IPS-NIHi7 (cell line): ENCODE measurements at regions not wholly inside any gene's neighbourhood (a gene's known extent, or its start where the extent isn't known, plus 50 kb on each side); places are given as distances from the start of the nearest gene placed in this dataset.
"Not testable (repeated sequence)": the region's sequence is repeated elsewhere in the genome, so short reads cannot be mapped to it uniquely, and the experiment has no call there.

Source experiments
- DNase-seq: peaks from one replicate; pipeline ENCODE4 v3.0.0; 2012; ENCODE audit warnings: mixed read lengths; ENCODE audit errors: extremely low spot score

DNA sequence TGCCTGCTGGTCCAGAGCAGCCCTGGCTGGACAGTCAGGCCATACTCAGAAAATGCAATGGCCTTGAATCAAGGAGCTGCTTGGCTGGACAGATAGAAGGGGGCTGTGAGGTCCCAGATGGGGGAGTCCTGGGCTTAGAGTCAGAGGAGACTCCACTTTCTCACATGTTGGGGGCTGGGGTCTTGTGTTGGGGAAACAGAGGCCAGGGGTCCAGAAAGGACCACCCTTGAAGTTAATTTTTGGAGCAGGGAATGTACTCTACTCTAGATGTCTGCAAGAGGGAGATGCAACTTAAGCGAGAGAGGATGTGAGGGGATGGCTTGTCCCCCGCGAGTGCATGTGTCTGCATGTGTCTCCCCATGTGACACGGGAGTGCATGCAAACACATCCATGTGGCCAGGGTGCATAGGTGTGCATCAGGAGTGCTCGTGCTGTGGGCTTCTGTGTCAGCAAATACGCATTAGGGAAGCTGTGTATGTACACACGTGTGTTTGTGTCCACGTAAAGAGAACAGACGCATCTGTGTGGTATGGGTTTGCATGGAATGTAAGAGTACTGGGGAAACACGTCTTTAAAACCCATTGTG lies 303.2 kb downstream of the MYCN start:
- DNase-seq, result no peak

- DNase-seq, result no peak
These were observed 302.6 kb downstream of the MYCN start for GRCh38 chr2:16242906-16243305.

DNA sequence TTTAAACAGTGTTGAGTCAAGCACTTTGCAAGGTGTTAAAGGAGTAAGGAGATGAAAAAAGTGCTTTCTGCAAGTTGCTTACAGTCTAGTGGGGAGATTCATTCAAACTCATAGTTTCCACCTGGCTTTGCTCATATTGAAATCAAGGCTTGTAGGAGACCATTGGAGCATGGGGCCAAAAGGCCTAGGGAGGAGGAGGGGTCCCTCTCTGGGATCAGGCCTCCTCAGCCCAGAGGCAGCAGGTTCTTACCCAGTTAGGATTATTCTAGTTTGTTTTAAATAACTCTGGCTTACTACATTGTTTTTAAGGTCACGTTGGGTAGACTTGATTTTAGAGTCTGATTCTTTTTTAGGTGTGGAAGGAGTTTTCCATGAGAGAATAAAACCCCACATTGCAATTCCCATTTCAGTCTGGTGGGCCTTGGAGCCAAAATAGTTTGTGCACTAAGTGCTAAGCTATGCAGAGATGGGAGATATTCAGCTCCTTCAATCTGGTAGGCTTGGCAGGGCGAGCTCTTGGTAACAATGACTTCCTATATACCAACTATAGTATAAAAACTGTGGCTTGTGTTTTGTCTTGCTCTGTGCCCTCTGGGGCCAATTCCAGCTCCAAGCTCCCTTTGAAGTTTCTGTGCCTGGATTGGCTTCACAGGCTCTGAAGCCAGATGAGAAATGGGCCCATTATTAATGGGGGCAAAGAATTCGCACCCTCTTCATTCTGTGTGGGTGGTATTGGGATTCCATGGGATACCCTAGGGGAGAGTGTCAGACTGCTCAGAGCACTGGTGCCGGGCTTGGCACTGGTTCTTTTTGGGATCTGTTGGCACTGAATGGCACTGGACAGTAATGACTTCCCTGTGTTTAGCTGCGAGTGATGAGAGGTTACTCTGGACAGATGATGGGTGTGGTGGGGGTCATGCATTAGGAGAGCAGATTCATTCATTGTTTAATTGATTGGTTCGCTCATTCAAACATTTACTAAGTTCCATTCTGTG lies 301.1 kb downstream of the MYCN start:
- DNase-seq, result no peak

DNA sequence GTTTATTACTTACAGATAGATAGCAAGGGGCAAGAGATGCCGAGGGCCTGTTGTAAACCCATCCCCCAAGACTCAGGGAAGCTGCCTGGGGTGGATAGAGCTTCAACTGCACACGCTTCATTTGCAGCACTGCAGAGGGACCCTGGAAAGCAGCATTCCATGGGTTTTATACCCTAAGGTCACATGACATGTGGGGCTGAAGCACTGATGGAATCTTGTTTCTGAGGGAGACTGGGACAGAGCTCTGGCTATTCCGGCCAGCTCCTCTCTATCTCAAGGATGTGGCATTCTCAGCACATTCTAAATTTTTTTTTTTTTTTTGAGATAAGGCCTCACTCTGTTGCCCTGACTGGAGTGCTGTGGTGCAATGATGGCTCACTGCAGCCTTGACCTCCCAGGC lies 300.1 kb downstream of the MYCN start:
- DNase-seq, result no peak

- DNase-seq, result no peak
These were observed 299.0 kb downstream of the MYCN start for GRCh38 chr2:16239296-16239850.

DNA sequence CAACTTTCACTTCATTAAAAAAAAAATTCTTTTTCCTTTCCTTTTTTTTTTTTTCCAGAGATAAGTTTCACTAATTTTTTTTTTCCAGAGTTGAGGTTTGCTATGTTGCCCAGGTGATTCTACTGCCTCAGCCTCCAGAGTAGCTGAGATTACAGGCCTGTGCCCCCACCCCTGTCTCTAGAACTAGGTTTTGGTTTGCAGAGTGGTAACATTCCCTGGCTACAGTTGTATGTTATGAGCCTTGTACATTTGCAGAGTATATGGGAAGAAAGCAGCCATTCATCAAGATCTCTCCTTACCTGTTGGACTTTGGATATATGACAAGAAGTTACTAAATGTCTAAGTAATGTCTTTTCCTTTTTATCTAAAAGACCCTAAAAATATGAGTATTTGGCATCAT lies 298.4 kb downstream of the MYCN start:
- no peak for DNase-seq

- no peak for DNase-seq
These were observed 297.8 kb downstream of the MYCN start for GRCh38 chr2:16238001-16238761.

GRCh38 chr2:16235747-16236146 lies 295.4 kb downstream of the MYCN start:
- no peak for DNase-seq

DNA sequence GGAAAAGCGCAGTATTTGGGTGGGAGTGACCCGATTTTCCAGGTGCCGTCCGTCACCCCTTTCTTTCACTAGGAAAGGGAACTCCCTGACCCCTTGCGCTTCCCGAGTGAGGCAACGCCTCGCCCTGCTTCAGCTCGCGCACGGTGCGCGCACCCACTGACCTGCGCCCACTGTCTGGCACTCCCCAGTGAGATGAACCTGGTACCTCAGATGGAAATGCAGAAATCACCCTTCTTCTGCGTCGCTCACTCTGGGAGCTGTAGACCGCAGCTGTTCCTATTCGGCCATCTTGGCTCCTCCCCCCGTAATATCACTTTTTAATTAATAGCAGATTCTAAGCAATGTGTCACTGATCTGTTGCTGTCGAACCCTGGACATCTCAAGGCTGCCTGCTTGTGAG lies 294.9 kb downstream of the MYCN start:
- DNase-seq, result not testable (repeated sequence)

DNA sequence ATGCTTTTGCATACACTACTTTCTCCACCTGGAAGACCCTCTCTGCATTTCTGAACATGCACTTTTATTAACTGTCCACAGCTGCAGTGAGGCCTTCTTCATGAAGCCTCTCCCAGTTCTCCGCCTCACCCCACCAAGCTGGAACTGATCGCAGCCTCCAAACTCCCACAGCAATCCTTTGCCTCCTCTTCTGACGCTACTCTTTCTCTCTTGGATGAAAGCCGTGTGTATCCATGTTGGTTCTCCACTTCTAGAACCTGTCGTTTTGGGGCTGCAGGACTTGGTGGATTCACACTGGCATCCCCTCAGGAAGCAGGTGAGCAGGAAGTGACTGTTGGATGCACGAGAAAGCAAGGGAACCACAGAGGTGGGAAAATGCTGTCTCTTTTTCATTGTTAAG lies 288.6 kb downstream of the MYCN start:
- DNase-seq, result no peak

DNA sequence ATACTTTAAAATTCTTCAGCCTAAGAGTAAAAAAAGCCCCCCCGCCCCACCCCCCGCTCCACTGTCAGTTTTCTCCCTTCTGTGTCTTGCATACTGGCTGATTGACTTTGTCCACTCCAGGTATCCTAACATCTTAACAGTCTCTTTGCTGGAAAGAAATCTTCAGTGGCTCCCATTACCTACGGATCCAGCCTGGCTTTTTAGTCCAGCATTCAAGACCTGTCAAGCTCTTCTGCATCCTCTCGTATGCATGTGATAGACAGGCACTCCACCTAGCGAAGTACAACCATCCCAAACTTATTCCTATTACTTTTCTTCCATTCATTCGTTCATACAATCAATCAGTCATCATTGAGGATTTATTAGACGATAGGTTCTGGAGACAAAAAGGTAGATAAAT lies 288.1 kb downstream of the MYCN start:
- DNase-seq, result no peak

GRCh38 chr2:16227811-16228462 lies 287.6 kb downstream of the MYCN start:
- no peak for DNase-seq

DNA sequence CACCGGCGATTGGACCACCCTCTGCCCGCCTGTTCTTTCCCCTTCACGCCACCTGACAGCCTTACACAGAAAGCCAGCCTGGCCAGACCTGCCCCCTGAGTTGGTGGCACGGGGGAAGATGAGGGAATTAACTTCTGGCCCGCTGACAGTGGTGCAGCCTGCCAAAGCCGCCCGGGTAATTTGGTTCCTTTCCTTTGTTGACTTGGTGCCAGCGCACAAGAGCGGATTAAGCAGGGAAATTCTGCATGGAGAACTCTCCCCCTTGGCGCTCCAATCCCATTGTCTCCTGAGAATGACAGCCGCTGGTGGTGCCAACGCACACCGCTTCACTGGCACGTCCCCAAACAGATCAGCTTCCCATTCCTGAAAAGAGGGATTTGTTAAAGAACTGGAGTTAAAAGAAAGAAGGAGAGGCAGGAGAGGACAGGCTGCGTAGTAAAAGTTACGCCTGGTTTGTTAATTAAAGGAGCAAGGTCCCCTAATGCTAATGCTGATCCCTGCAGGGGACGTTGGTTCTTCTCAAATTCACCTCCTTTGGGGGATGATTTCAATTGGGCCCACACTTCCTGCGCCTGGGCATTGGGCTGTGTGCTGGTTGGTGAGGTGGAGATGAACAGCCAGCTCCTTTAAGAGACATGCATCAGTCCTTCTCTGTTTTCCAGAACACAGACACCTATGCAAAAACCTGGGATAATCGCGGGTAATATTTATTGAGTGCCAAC lies 286.8 kb downstream of the MYCN start:
- DNase-seq, result no peak

DNA sequence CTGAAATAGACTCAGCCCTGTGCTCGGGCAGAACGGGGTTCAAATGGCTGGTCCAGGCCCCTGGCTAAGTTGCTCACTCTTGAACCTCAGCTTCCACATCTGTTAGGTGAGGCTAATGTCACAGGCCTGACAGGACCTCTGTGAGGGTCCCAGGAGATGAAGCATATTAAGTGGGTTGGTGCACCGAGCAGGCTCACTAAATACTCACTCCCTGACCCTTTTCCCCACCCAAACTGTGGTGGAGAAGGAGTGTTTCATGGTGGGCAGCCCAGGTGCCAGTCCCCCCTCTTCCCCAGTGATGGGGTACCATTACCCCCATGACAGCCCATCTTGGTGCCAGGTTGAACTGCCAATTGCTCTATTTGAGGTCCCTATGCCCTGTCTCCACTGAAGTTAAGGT lies 286.0 kb downstream of the MYCN start:
- DNase-seq, result no peak

DNA sequence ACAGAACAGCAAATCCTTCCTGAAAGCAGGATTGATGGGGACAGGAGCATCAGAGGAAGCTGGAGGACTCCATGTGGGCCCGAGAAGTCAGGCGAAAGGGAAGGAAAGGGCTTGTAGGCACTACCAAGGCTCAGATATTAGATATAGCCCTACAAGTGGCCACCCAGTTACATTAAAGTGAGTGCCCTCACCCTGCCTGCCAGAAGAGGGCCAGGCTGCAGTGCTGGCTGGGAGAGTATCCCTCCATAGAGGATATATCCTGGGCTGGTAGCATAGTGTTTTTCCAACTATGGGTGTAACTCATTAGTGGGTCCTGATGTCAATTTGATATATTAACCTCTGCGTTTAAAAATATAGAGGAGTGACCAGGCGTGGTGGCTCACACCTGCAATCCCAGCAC lies 285.2 kb downstream of the MYCN start:
- DNase-seq, result no peak

DNA sequence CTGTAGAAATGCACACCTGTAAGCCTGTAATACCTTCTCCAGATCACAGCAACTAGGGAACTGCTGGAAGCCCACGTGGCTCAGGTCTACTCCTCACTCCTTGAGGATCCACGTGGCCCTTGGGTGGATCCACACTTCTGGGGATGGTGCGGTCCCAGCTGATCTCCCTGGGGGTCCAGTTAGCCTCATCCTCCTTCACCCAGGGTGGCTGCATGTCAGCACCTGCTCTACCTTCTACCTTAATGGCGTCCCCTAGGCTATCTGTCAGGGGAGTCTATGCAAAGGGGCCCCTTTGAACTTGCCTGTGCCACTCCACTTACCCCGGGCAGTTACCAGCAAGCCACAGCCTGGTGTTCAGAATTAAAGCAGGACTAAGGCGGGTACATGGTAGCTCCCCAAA lies 284.7 kb downstream of the MYCN start:
- no peak for DNase-seq

DNA sequence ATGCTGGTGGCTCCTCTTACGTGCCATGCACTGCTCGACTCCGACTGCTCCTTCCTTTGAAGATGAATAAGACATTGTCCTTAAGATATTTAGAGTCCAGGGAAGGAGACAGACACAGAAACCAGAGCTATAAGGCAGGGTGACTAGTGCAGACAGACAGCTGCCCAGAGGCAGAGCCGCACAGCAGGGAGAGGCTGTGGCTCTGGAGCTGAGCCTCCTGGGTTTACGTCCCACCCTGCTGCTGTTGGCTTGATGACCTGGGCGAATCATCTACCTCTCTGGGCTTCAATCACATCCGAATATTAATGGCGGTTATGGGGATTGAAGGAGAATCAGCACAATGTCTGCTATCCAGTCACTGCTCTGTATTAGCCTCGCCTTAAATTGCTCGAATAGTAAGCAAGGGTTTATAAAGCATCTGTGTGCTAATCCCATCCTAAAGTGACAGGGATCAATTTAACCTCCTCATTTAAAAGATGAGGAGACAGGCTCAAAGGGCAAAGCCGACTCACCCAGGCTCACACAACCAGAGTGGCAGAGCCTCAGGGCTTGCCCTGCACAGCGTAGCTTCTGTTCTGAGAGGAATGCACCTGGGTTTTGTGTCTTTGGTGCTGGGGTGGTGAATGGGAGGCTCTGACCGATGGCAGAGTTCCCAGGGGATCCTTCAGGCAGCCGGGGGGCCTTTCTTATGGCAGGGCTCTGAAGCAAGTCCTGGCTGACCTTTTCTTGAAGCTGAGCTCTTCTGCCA lies 284.1 kb downstream of the MYCN start:
- no peak for DNase-seq

GRCh38 chr2:16223841-16224177 lies 283.5 kb downstream of the MYCN start:
- no peak for DNase-seq

DNA sequence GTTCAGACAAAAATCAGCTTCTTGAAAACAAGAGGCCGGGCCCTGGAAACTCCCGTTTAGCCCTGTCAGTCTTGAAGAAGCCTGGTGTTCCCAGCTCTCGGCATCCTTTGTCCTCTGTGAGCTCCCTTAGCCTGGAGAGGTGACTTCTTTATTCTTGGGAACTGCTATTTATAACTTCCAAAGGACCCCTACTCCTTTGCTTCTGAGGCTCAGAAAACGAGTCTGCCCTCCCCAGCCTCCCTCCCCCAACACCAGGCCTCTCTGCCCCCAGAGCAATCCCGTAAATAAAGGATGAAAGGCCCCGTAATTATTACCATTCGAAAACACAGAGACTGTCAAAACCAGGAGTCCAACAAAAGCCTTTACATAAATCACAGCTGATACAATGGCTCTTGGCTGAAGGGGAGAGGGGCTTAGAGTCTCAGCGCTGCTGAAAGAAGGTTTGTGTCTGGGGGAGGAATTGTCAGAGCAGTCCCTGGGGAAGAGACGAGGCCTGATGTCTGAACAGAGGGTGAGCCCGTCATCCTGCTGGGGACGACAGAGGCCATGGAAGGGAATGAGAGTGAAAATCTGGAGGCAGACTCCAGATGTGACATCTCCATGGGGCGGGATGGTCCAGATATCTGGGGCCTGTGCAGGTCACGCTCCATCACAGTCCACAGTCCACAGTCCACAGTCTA lies 283.0 kb downstream of the MYCN start:
- no peak for DNase-seq

DNA sequence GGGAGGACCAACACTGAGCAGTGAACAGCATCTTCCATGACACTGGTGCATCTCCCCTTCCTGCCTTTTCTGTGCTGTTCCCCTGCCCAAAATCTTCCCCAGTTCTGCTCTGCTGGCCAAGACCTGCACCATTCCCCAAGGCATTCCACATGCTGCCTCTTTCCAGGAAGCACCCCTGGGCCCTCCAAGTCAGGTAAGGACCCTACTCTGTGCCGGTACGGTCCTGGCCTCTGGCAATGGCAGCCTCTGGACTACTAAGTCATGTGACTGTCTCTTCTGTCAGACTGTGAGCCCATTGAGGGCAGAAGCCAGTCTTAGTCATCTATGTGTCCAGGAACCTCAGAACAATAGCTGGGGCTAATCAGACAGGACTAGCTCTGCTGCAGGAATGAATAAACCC lies 282.0 kb downstream of the MYCN start:
- no peak for DNase-seq
